IMR-90 (cell line): ENCODE measurements at regions not wholly inside any gene's neighbourhood (a gene's known extent, or its start where the extent isn't known, plus 50 kb on each side); places are given as distances from the start of the nearest gene placed in this dataset.

Source experiments
- ATAC-seq: fragments of 200-7000 bp; cut with Tn5 transposase; 2 replicates; pipeline ENCODE4 v1.9.1; 2020; ENCODE audit warnings: low read depth, mild to moderate bottlenecking, moderate library complexity
- BruUV-seq: library from RNA; stranded (reverse); fragments of 400-500 nt; replicated peaks from 2 replicates; lab custom pipeline; 2021; lab: Mats Ljungman, UMichigan
- CTCF ChIA-PET: fragments of 300-600 bp; formaldehyde crosslinking; extraction: SDS; loops from one replicate; lab custom pipeline; 2021; ENCODE audit warnings: antibody characterized with exemption; lab: Yijun Ruan, JAX
- POLR2A ChIA-PET: fragments of 300-600 bp; sonication (Branson Sonifier 250); formaldehyde crosslinking; loops from one replicate; lab custom pipeline; 2022; ENCODE audit warnings: antibody characterized with exemption; ENCODE audit not compliant: unreplicated experiment; lab: Charles Lee
- DNase-seq: peaks from one replicate; pipeline ENCODE4 v3.0.0; 2013
- H2AFZ ChIP-seq: replicated peaks from 2 replicates; pipeline ENCODE3; 2013; ENCODE audit warnings: low read length, mild to moderate bottlenecking; ENCODE audit not compliant: poor library complexity
- H2AK5ac ChIP-seq: 2 replicates; pipeline ENCODE4 v1.6.1; 2013; ENCODE audit warnings: low read depth, low read length, inconsistent platforms
- H2AK9ac ChIP-seq: replicated peaks from 2 replicates; pipeline ENCODE3; 2013; ENCODE audit warnings: mild to moderate bottlenecking, low read depth, low read length, moderate library complexity; ENCODE audit not compliant: poor library complexity
- H2BK120ac ChIP-seq: 2 replicates; pipeline ENCODE4 v1.6.1; 2013; ENCODE audit warnings: low read depth, low read length, inconsistent platforms
- H2BK15ac ChIP-seq: 3 replicates; pipeline ENCODE4 v1.6.1; 2013; ENCODE audit warnings: low read depth, low read length, inconsistent platforms
- H2BK20ac ChIP-seq: 2 replicates; pipeline ENCODE4 v1.6.1; 2013; ENCODE audit warnings: low read depth, mild to moderate bottlenecking, inconsistent platforms, low read length, moderate library complexity
- H2BK5ac ChIP-seq: 2 replicates; pipeline ENCODE4 v1.6.1; 2013; ENCODE audit warnings: mild to moderate bottlenecking, low read depth, low read length, inconsistent platforms; ENCODE audit not compliant: poor library complexity, severe bottlenecking
- H3K14ac ChIP-seq: replicated peaks from 2 replicates; pipeline ENCODE4 v1.6.1; 2013; ENCODE audit warnings: low read depth, low read length, inconsistent platforms
- H3K18ac ChIP-seq: 2 replicates; pipeline ENCODE4 v1.6.1; 2013; ENCODE audit warnings: low read depth, low read length, control low read depth
- H3K23ac ChIP-seq: 2 replicates; pipeline ENCODE4 v1.6.1; 2013; ENCODE audit warnings: low read depth, low read length, inconsistent platforms
- H3K27ac ChIP-seq: 2 replicates; pipeline ENCODE4 v1.5.1; 2013; ENCODE audit warnings: mild to moderate bottlenecking, control low read depth, low read length; ENCODE audit not compliant: insufficient read depth
- H3K27me3 ChIP-seq: 2 replicates; pipeline ENCODE4 v1.6.1; 2013; ENCODE audit warnings: low read length; ENCODE audit not compliant: control insufficient read depth, insufficient read depth
- H3K36me3 ChIP-seq: 2 replicates; pipeline ENCODE4 v1.6.1; 2013; ENCODE audit warnings: low read length, mixed read lengths; ENCODE audit not compliant: control insufficient read depth, insufficient read depth
- H3K4ac ChIP-seq: 2 replicates; pipeline ENCODE4 v1.6.1; 2013; ENCODE audit warnings: low read depth, low read length, inconsistent platforms
- H3K4me1 ChIP-seq: 2 replicates; pipeline ENCODE4 v1.6.1; 2013; ENCODE audit warnings: low read length, mixed read lengths; ENCODE audit not compliant: control insufficient read depth, insufficient read depth
- H3K4me2 ChIP-seq: 2 replicates; pipeline ENCODE4 v1.6.1; 2013; ENCODE audit warnings: low read depth, mild to moderate bottlenecking, control low read depth, low read length, moderate library complexity
- H3K4me3 ChIP-seq: 2 replicates; pipeline ENCODE4 v1.5.1; 2013; ENCODE audit warnings: low read depth, mild to moderate bottlenecking, control low read depth, low read length, moderate library complexity; ENCODE audit not compliant: insufficient read depth
- H3K56ac ChIP-seq: 2 replicates; pipeline ENCODE4 v1.6.1; 2013; ENCODE audit warnings: low read length, inconsistent platforms; ENCODE audit not compliant: insufficient read depth; ENCODE audit errors: extremely low read depth
- H3K79me1 ChIP-seq, 2 experiments: 2 replicates each; pipeline ENCODE4 v1.6.1; 2013; ENCODE audit warnings: low read length in 2 of 2, inconsistent platforms in 1 of 2, low read depth in 1 of 2
- H3K9ac ChIP-seq: 2 replicates; pipeline ENCODE4 v1.6.1; 2013; ENCODE audit warnings: low read depth, low read length, control low read depth
- H3K9me1 ChIP-seq: 2 replicates; pipeline ENCODE4 v1.6.1; 2013; ENCODE audit warnings: low read length, inconsistent platforms; ENCODE audit not compliant: insufficient read depth
- H3K9me3 ChIP-seq: 2 replicates; pipeline ENCODE4 v1.6.1; 2013; ENCODE audit warnings: low read length; ENCODE audit not compliant: control insufficient read depth, insufficient read depth
- H4K20me1 ChIP-seq: 2 replicates; pipeline ENCODE4 v1.6.1; 2013; ENCODE audit warnings: low read length, inconsistent platforms; ENCODE audit not compliant: insufficient read depth
- H4K5ac ChIP-seq: 2 replicates; pipeline ENCODE4 v1.6.1; 2013; ENCODE audit warnings: mild to moderate bottlenecking, low read depth, low read length, control low read depth
- H4K8ac ChIP-seq, 2 experiments: 2 replicates each; pipeline ENCODE4 v1.6.1; 2013; ENCODE audit warnings: low read depth in 2 of 2, low read length in 2 of 2, control low read depth in 1 of 2, inconsistent platforms in 1 of 2
- H4K91ac ChIP-seq: 2 replicates; pipeline ENCODE4 v1.6.1; 2013; ENCODE audit warnings: low read depth, low read length, inconsistent platforms; ENCODE audit not compliant: insufficient read depth
- BHLHE40 ChIP-seq: fragments of 150-350 bp; IDR thresholded peaks from 2 replicates; pipeline ENCODE4 v1.6.1; 2016; ENCODE audit warnings: mild to moderate bottlenecking, low read depth, low read length
- CEBPB ChIP-seq: IDR thresholded peaks from 2 replicates; pipeline ENCODE4 v1.6.1; 2012; ENCODE audit warnings: low read depth, low read length, improper control_type of control experiment
- CHD1 ChIP-seq: IDR thresholded peaks from 2 replicates; pipeline ENCODE4 v1.6.1; 2012; ENCODE audit warnings: low read depth, low read length, improper control_type of control experiment
- CTCF ChIP-seq: conservative IDR thresholded peaks from 2 replicates; pipeline ENCODE4 v1.5.1; 2012; ENCODE audit warnings: mild to moderate bottlenecking, low read depth, low read length, improper control_type of control experiment
- ELK1 ChIP-seq: fragments of 150-350 bp; IDR thresholded peaks from 2 replicates; pipeline ENCODE4 v1.6.1; 2016; ENCODE audit warnings: low read depth, mild to moderate bottlenecking, low read length, moderate library complexity, borderline replicate concordance
- FOS ChIP-seq: fragments of 150-350 bp; IDR thresholded peaks from 2 replicates; pipeline ENCODE4 v1.6.1; 2016; ENCODE audit warnings: low read depth, low read length
- MAFK ChIP-seq: IDR thresholded peaks from 2 replicates; pipeline ENCODE4 v1.6.1; 2012; ENCODE audit warnings: low read depth, low read length, improper control_type of control experiment
- MAZ ChIP-seq: IDR thresholded peaks from 2 replicates; pipeline ENCODE4 v1.6.1; 2012; ENCODE audit warnings: low read depth, mild to moderate bottlenecking, low read length, improper control_type of control experiment, moderate library complexity, borderline replicate concordance
- MXI1 ChIP-seq: IDR thresholded peaks from 2 replicates; pipeline ENCODE4 v1.6.1; 2012; ENCODE audit warnings: low read depth, mild to moderate bottlenecking, low read length, moderate library complexity, borderline replicate concordance
- NFE2L2 ChIP-seq: fragments of 150-350 bp; IDR thresholded peaks from 2 replicates; pipeline ENCODE4 v1.6.1; 2016; ENCODE audit warnings: low read depth, mild to moderate bottlenecking, low read length
- POLR2A ChIP-seq: IDR thresholded peaks from 2 replicates; pipeline ENCODE4 v1.6.1; 2012; ENCODE audit warnings: mild to moderate bottlenecking, low read depth, low read length
- RAD21 ChIP-seq: IDR thresholded peaks from 2 replicates; pipeline ENCODE4 v1.6.1; 2012; ENCODE audit warnings: low read length, improper control_type of control experiment
- RCOR1 ChIP-seq: IDR thresholded peaks from 2 replicates; pipeline ENCODE4 v1.6.1; 2012; ENCODE audit warnings: mild to moderate bottlenecking, low read length, improper control_type of control experiment; ENCODE audit not compliant: insufficient replicate concordance
- RFX5 ChIP-seq: IDR thresholded peaks from 2 replicates; pipeline ENCODE4 v1.8.0; 2012; ENCODE audit warnings: low read depth, mild to moderate bottlenecking, low read length, moderate library complexity
- SMC3 ChIP-seq: fragments of 150-350 bp; IDR thresholded peaks from 2 replicates; pipeline ENCODE4 v1.6.1; 2016; ENCODE audit warnings: low read depth, mild to moderate bottlenecking, antibody characterized with exemption, low read length, moderate library complexity
- USF2 ChIP-seq: fragments of 150-350 bp; IDR thresholded peaks from 2 replicates; pipeline ENCODE4 v1.6.1; 2017; ENCODE audit warnings: mild to moderate bottlenecking, antibody characterized with exemption, low read length, low read depth
- WGBS, 2 experiments: methylation state at CpG; one replicate each; pipeline versions ENCODE4 v1.1.5 to v1.1.7; 2013; ENCODE audit warnings: missing lambda C conversion rate in 2 of 2; ENCODE audit not compliant: insufficient read length in 1 of 2; ENCODE audit errors: extremely low coverage in 2 of 2; 5-methylcytosine and 5-hydroxymethylcytosine counted together
- dilution Hi-C: fragments of 300-500 bp; cut with HindIII; formaldehyde crosslinking; loops from one replicate; pipeline ENCODE4 v1.14.3; 2018; ENCODE audit warnings: low sequenced_read_pairs; ENCODE audit not compliant: unreplicated experiment
- in situ Hi-C: fragments of 300-500 bp; cut with MboI; formaldehyde crosslinking; loops from 3 replicates; pipeline ENCODE4 v1.14.3; 2019; ENCODE audit warnings: low sequenced_read_pairs, inconsistent platforms, mixed read lengths
- intact Hi-C: fragments of 100-400 bp; cut with micrococcal nuclease; formaldehyde crosslinking; loops from 2 replicates; pipeline ENCODE4 v1.10.0; 2022

GRCh38 chr6:104669483-104669882 is 190.2 kb downstream of the HACE1 start:
- CTCF ChIA-PET: no interaction called here
- WGBS, 2 experiments: no CpG with 5 or more reads among the region's 5 CpGs
- no peak overlapping the region for H2BK120ac ChIP-seq
- no peak overlapping the region for H2BK5ac ChIP-seq
- H2BK15ac ChIP-seq: no peak overlapping the region
- H3K4me3 ChIP-seq: no peak overlapping the region
- ATAC-seq (no peak), DNase-seq (no peak)
- H3K4ac ChIP-seq: no peak overlapping the region
- in situ Hi-C loops: no loop called here
- no peaks in the 10 kb centered on the region for H3K27me3 ChIP-seq
- H2AK9ac ChIP-seq: no peak overlapping the region
- H2AK5ac ChIP-seq: no peak overlapping the region
- no peaks in the 10 kb centered on the region for H3K4me1 ChIP-seq
- no peak overlapping the region for H3K9ac ChIP-seq
- POLR2A ChIA-PET: no interaction called here
- no peak overlapping the region for H3K23ac ChIP-seq
- no peak overlapping the region for H4K5ac ChIP-seq
- dilution Hi-C loops: no loop called here
- H4K20me1 ChIP-seq: no peaks in the 10 kb centered on the region
- no TSS peak for BruUV-seq
- no peaks in the 10 kb centered on the region for H3K79me1 ChIP-seq
- H3K14ac ChIP-seq: no peak overlapping the region
- no peak overlapping the region for H2AFZ ChIP-seq
- H2BK20ac ChIP-seq: no peak overlapping the region
- H3K9me1 ChIP-seq: no peaks in the 10 kb centered on the region
- no peaks in the 10 kb centered on the region for H3K9me3 ChIP-seq
- H4K91ac ChIP-seq: no peak overlapping the region
- TF ChIP-seq CTCF (no peak), RCOR1 (no peak), CHD1 (no peak), RFX5 (no peak), ELK1 (no peak), CEBPB (no peak), POLR2A (no peak), NFE2L2 (no peak), BHLHE40 (no peak), FOS (no peak), SMC3 (no peak), RAD21 (no peak), MAZ (no peak), MAFK (no peak), USF2 (no peak), MXI1 (no peak)
- no peak overlapping the region for H3K27ac ChIP-seq
- intact Hi-C loops: no loop called here
- H3K36me3 ChIP-seq: no peaks in the 10 kb centered on the region
- H3K18ac ChIP-seq: no peak overlapping the region
- no peak overlapping the region for H3K4me2 ChIP-seq
- H3K56ac ChIP-seq: no peak overlapping the region
- no peak overlapping the region for H4K8ac ChIP-seq
